Peyer's patch (tissue), 4 donors: ENCODE measurements at regions not wholly inside any gene's neighbourhood (a gene's known extent, or its start where the extent isn't known, plus 50 kb on each side); places are given as distances from the start of the nearest gene placed in this dataset.
"Not testable (repeated sequence)": the region's sequence is repeated elsewhere in the genome, so short reads cannot be mapped to it uniquely, and the experiment has no call there.

Experiments used
- POLR2A ChIP-seq, 2 donors: fragments of 450-650 bp; IDR thresholded peaks; one replicate each; pipeline ENCODE4 v1.5.1; 2017; ENCODE audit warnings: antibody characterized with exemption in 2 of 2, mild to moderate bottlenecking in 2 of 2, moderate library complexity in 2 of 2
- TF ChIP-seq, protein P1 (sequence below), 6 experiments: fragments of 450-650 bp in 4 of 6; fragments of 200-600 bp in 2 of 6; sonication (generic) in 1 of 6; IDR thresholded peaks; one replicate each; pipeline ENCODE4 v1.5.1; 2017 to 2019; ENCODE audit warnings: antibody characterized with exemption in 6 of 6, mild to moderate bottlenecking in 3 of 6, moderate library complexity in 1 of 6

DNA sequence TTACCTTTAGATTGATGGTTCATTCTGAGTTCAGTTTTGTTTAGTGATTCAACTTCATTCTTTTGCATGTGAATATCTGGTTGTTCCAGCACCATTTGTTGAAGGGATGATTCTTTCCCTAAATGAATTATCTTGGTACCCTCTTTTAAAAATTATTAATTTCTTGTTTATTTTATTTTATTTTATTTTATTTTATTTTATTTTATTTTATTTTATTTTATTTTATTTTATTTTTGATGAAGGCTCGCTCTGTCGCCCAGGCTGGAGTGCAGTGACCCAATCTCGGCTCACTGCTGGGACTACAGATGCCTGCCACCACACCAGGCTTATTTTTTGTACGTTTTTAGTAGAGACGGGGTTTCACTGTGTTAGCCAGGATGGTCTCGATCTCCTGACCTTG is 141.4 kb upstream of the S1PR3 start:
- TF ChIP-seq, protein P1, sequence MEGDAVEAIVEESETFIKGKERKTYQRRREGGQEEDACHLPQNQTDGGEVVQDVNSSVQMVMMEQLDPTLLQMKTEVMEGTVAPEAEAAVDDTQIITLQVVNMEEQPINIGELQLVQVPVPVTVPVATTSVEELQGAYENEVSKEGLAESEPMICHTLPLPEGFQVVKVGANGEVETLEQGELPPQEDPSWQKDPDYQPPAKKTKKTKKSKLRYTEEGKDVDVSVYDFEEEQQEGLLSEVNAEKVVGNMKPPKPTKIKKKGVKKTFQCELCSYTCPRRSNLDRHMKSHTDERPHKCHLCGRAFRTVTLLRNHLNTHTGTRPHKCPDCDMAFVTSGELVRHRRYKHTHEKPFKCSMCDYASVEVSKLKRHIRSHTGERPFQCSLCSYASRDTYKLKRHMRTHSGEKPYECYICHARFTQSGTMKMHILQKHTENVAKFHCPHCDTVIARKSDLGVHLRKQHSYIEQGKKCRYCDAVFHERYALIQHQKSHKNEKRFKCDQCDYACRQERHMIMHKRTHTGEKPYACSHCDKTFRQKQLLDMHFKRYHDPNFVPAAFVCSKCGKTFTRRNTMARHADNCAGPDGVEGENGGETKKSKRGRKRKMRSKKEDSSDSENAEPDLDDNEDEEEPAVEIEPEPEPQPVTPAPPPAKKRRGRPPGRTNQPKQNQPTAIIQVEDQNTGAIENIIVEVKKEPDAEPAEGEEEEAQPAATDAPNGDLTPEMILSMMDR (IDR thresholded peaks at IDR 0.05), result not testable (repeated sequence)
- TF ChIP-seq POLR2A (IDR thresholded peaks at IDR 0.05), result not testable (repeated sequence)
